ENCODE measurements at regions not wholly inside any gene's neighbourhood (a gene's known extent, or its start where the extent isn't known, plus 50 kb on each side); places are given as distances from the start of the nearest gene placed in this dataset.

GRCh38 chr9:75372499-75373268, 284.4 kb downstream of the OSTF1 start:
- Histone ChIP-seq H3K27me3 (no peaks in the 10 kb centered on the region), H3K4me3 (no peak overlapping the region), H3K36me3 (no peaks in the 10 kb centered on the region), H3K27ac (no peak overlapping the region), H3K4me1 (no peaks in the 10 kb centered on the region), H3K9me3 (peaks cover 0 to 7% (median 0%) of the 10 kb centered on the region in 4 donors)
- TF ChIP-seq POLR2A (IDR thresholded peaks at IDR 0.05) = no peak
- no peak for TF ChIP-seq EP300 (IDR thresholded peaks at IDR 0.05)
- no peak for TF ChIP-seq POLR2AphosphoS5 (IDR thresholded peaks at IDR 0.05)
- no peak for TF ChIP-seq CTCF (IDR thresholded peaks at IDR 0.05)
- intact Hi-C loops (cut with DNase I; ENCODE audit: low total_unique reads) = no loop called here
- peak in 1 of 2 donors; percentile 25 for DNase-seq
- 57 to 81% (median 72%) methylated on average over 2 to 3 of the region's 3 CpGs for WGBS, 5 donors

DNA sequence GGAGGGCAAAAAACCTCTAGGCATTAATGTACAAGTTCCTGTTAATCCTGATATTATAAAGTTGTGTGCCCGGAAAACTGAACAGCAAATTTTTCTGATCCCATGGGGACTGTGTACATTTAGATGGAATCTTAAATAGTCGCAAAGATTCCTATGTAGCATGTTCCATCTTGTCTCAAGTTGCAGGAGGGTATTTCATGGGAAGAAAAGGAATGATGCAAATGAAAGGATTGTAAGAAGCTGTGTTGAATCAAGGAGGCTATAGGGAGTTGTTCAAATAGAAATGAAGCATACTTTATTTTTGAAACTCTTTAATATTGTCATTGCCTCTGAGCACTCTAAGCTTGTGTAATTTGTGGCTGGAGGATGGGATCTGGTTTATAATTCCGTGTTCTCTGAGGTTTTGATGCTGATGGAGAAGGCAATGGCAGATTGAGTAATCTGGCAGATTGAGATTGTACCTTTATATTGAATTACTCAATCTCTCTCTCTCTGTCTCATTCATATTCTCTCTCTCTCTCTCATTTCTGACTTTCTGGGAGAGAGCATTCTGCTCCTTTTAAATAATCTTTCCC, 288.5 kb downstream of the OSTF1 start:
- Histone ChIP-seq H3K9me3 (peaks cover 0 to 7% (median 0%) of the 10 kb centered on the region in 4 donors), H3K27ac (no peak overlapping the region), H3K27me3 (no peaks in the 10 kb centered on the region), H3K36me3 (no peaks in the 10 kb centered on the region), H3K4me1 (no peaks in the 10 kb centered on the region), H3K4me3 (no peak overlapping the region)
- no peak for TF ChIP-seq POLR2A (IDR thresholded peaks at IDR 0.05)
- no peak for TF ChIP-seq CTCF (IDR thresholded peaks at IDR 0.05)
- TF ChIP-seq POLR2AphosphoS5 (IDR thresholded peaks at IDR 0.05) = no peak
- no peak for TF ChIP-seq EP300 (IDR thresholded peaks at IDR 0.05)
- WGBS, 5 donors = 67 to 86% (median 83%) methylated on average over 3 of the region's 3 CpGs
- intact Hi-C loops (cut with DNase I; ENCODE audit: low total_unique reads) = no loop called here
- DNase-seq = no peak

GRCh38 chr9:75378036-75378435, 289.7 kb downstream of the OSTF1 start:
- H3K4me1 ChIP-seq = no peaks in the 10 kb centered on the region
- TF ChIP-seq POLR2A (IDR thresholded peaks at IDR 0.05) (no peak), CTCF (IDR thresholded peaks at IDR 0.05) (no peak), POLR2AphosphoS5 (IDR thresholded peaks at IDR 0.05) (no peak), EP300 (IDR thresholded peaks at IDR 0.05) (no peak)
- H3K36me3 ChIP-seq = no peaks in the 10 kb centered on the region
- no peaks in the 10 kb centered on the region for H3K27me3 ChIP-seq
- no peak overlapping the region for H3K4me3 ChIP-seq
- intact Hi-C loops (cut with DNase I; ENCODE audit: low total_unique reads) = no loop called here
- peaks cover 0 to 7% (median 0%) of the 10 kb centered on the region in 4 donors for H3K9me3 ChIP-seq
- 47 to 58% (median 49%) methylated on average over 9 of the region's 9 CpGs for WGBS, 5 donors
- peak in 1 of 2 donors; percentile 19 for DNase-seq
- H3K27ac ChIP-seq = no peak overlapping the region

- intact Hi-C loops (cut with DNase I; ENCODE audit: low total_unique reads) = no loop called here
- H3K27me3 ChIP-seq = no peaks in the 10 kb centered on the region
- no peak for DNase-seq
- H3K27ac ChIP-seq = no peak overlapping the region
- peaks cover 0 to 12% (median 1%) of the 10 kb centered on the region in 4 donors for H3K9me3 ChIP-seq
- no peaks in the 10 kb centered on the region for H3K36me3 ChIP-seq
- 53 to 80% (median 69%) methylated on average over 1 of the region's 1 CpG for WGBS, 5 donors
- no peaks in the 10 kb centered on the region for H3K4me1 ChIP-seq
- TF ChIP-seq POLR2A (IDR thresholded peaks at IDR 0.05) (no peak), EP300 (IDR thresholded peaks at IDR 0.05) (no peak), CTCF (IDR thresholded peaks at IDR 0.05) (no peak), POLR2AphosphoS5 (IDR thresholded peaks at IDR 0.05) (no peak)
- no peak overlapping the region for H3K4me3 ChIP-seq
Observed at GRCh38 chr9:75378926-75379325, 290.6 kb downstream of the OSTF1 start.

Measured in stomach (tissue), 8 donors.